ENCODE measurements at regions not wholly inside any gene's neighbourhood (a gene's known extent, or its start where the extent isn't known, plus 50 kb on each side); places are given as distances from the start of the nearest gene placed in this dataset.
"Not testable (repeated sequence)": the region's sequence is repeated elsewhere in the genome, so short reads cannot be mapped to it uniquely, and the experiment has no call there.

- no peak for DNase-seq (ENCODE audit: low spot score)
Measured at GRCh38 chr5:158264264-158264663, 405.3 kb upstream of the CLINT1 start.

GRCh38 chr5:158261674-158262367, 402.9 kb upstream of the CLINT1 start:
- no peak for DNase-seq (ENCODE audit: low spot score)

- DNase-seq (ENCODE audit: low spot score): no peak
Measured at GRCh38 chr5:158256096-158256495, 397.2 kb upstream of the CLINT1 start.

- DNase-seq (ENCODE audit: low spot score): no peak
Measured at GRCh38 chr5:158255609-158256008, 396.7 kb upstream of the CLINT1 start.

- DNase-seq (ENCODE audit: low spot score): no peak
Measured at GRCh38 chr5:158246661-158247060, 387.7 kb upstream of the CLINT1 start.

GRCh38 chr5:158245513-158245912, 386.6 kb upstream of the CLINT1 start:
- DNase-seq (ENCODE audit: low spot score): no peak

- no peak for DNase-seq (ENCODE audit: low spot score)
Measured at GRCh38 chr5:158244882-158245281, 385.9 kb upstream of the CLINT1 start.

- DNase-seq (ENCODE audit: low spot score): no peak
Measured at GRCh38 chr5:158236511-158237335, 377.8 kb upstream of the CLINT1 start.

GRCh38 chr5:158235159-158235547, 376.2 kb upstream of the CLINT1 start:
- DNase-seq (ENCODE audit: low spot score): no peak

GRCh38 chr5:158234323-158235158, 375.6 kb upstream of the CLINT1 start:
- DNase-seq (ENCODE audit: low spot score): no peak

GRCh38 chr5:158233735-158234322, 374.9 kb upstream of the CLINT1 start:
- no peak for DNase-seq (ENCODE audit: low spot score)

- DNase-seq (ENCODE audit: low spot score): not testable (repeated sequence)
Measured at GRCh38 chr5:158227314-158227713, 368.4 kb upstream of the CLINT1 start.

- DNase-seq (ENCODE audit: low spot score): no peak
Measured at GRCh38 chr5:158226496-158226895, 367.6 kb upstream of the CLINT1 start.

GRCh38 chr5:158224253-158224652, 365.3 kb upstream of the CLINT1 start:
- DNase-seq (ENCODE audit: low spot score): peak; percentile 16

- no peak for DNase-seq (ENCODE audit: low spot score)
Measured at GRCh38 chr5:158223054-158223600, 364.2 kb upstream of the CLINT1 start.

GRCh38 chr5:158212917-158213316, 354.0 kb upstream of the CLINT1 start:
- no peak for DNase-seq (ENCODE audit: low spot score)

GRCh38 chr5:158212237-158212636, 353.3 kb upstream of the CLINT1 start:
- no peak for DNase-seq (ENCODE audit: low spot score)

GRCh38 chr5:158209219-158209908, 350.4 kb upstream of the CLINT1 start:
- DNase-seq (ENCODE audit: low spot score): no peak

GRCh38 chr5:158207733-158208132, 348.8 kb upstream of the CLINT1 start:
- no peak for DNase-seq (ENCODE audit: low spot score)

GRCh38 chr5:158205992-158206391, 347.0 kb upstream of the CLINT1 start:
- DNase-seq (ENCODE audit: low spot score): no peak

- no peak for DNase-seq (ENCODE audit: low spot score)
Measured at GRCh38 chr5:158203261-158203660, 344.3 kb upstream of the CLINT1 start.
